Astrocyte (in vitro differentiated cells and primary cell): ENCODE measurements at regions not wholly inside any gene's neighbourhood (a gene's known extent, or its start where the extent isn't known, plus 50 kb on each side); places are given as distances from the start of the nearest gene placed in this dataset.

ENCODE experiments used
- DNase-seq: peaks from one replicate; pipeline ENCODE4 v3.0.0-alpha.2; 2010; ENCODE audit warnings: low read depth
- FAIRE-seq: peaks from 2 replicates; lab custom pipeline; 2011; peaks lifted over from hg19 to GRCh38; lab: Jason Lieb, UNC
- H2AFZ ChIP-seq: 2 replicates; pipeline ENCODE4 v1.6.0; 2012; ENCODE audit warnings: low read depth, low read length, inconsistent platforms
- H3K27ac ChIP-seq: 2 replicates; pipeline ENCODE4 v1.5.1; 2011; ENCODE audit warnings: low read depth, low read length, inconsistent platforms
- H3K27me3 ChIP-seq: 2 replicates; pipeline ENCODE4 v1.6.0; 2011; ENCODE audit warnings: low read length, inconsistent platforms; ENCODE audit not compliant: insufficient read depth
- H3K36me3 ChIP-seq: 2 replicates; pipeline ENCODE4 v1.5.1; 2011; ENCODE audit warnings: low read length, inconsistent platforms; ENCODE audit not compliant: insufficient read depth
- H3K4me1 ChIP-seq: 2 replicates; pipeline ENCODE4 v1.5.1; 2011; ENCODE audit warnings: low read length, inconsistent platforms; ENCODE audit not compliant: insufficient read depth
- H3K4me2 ChIP-seq: 2 replicates; pipeline ENCODE4 v1.6.0; 2012; ENCODE audit warnings: low read length, inconsistent platforms
- H3K4me3 ChIP-seq: 2 replicates; pipeline ENCODE4 v1.5.1; 2011; ENCODE audit warnings: low read depth, mild to moderate bottlenecking, low read length, inconsistent platforms; ENCODE audit not compliant: insufficient read depth
- H3K79me2 ChIP-seq: 2 replicates; pipeline ENCODE4 v1.6.0; 2012; ENCODE audit warnings: mild to moderate bottlenecking, low read length, inconsistent platforms; ENCODE audit not compliant: insufficient read depth
- H3K9ac ChIP-seq: 2 replicates; pipeline ENCODE4 v1.6.0; 2012; ENCODE audit warnings: mild to moderate bottlenecking, low read length, inconsistent platforms
- H3K9me3 ChIP-seq: 2 replicates; pipeline ENCODE4 v1.5.1; 2012; ENCODE audit warnings: low read depth, mild to moderate bottlenecking, low read length, inconsistent platforms; ENCODE audit not compliant: insufficient read depth
- H4K20me1 ChIP-seq: 2 replicates; pipeline ENCODE4 v1.6.0; 2012; ENCODE audit warnings: low read length, inconsistent platforms; ENCODE audit not compliant: insufficient read depth
- H3K27ac Mint-ChIP-seq: one replicate; pipeline ENCODE4 v1.8.0; 2021; ENCODE audit warnings: mild to moderate bottlenecking, mixed read lengths; ENCODE audit not compliant: unreplicated experiment
- H3K27me3 Mint-ChIP-seq: one replicate; pipeline ENCODE4 v1.8.0; 2021; ENCODE audit warnings: low read depth, mixed read lengths; ENCODE audit not compliant: unreplicated experiment
- H3K36me3 Mint-ChIP-seq: one replicate; pipeline ENCODE4 v1.8.0; 2021; ENCODE audit warnings: low read depth, mixed read lengths; ENCODE audit not compliant: unreplicated experiment
- H3K4me1 Mint-ChIP-seq: one replicate; pipeline ENCODE4 v1.8.0; 2021; ENCODE audit warnings: low read depth, mixed read lengths; ENCODE audit not compliant: unreplicated experiment
- H3K4me3 Mint-ChIP-seq: one replicate; pipeline ENCODE4 v1.8.0; 2021; ENCODE audit warnings: mild to moderate bottlenecking, moderate library complexity, mixed read lengths; ENCODE audit not compliant: unreplicated experiment
- H3K9me3 Mint-ChIP-seq: one replicate; pipeline ENCODE4 v1.8.0; 2021; ENCODE audit warnings: mild to moderate bottlenecking, mixed read lengths; ENCODE audit not compliant: unreplicated experiment
- CTCF ChIP-seq: IDR thresholded peaks from 2 replicates; pipeline ENCODE4 v1.5.1; 2011; ENCODE audit warnings: low read depth, mild to moderate bottlenecking, inconsistent platforms, low read length, moderate library complexity; ENCODE audit not compliant: insufficient read depth
- EZH2 ChIP-seq: IDR thresholded peaks from 2 replicates; pipeline ENCODE4 v1.6.1; 2012; ENCODE audit warnings: mild to moderate bottlenecking, low read length, inconsistent platforms; ENCODE audit not compliant: insufficient read depth

- no peak for FAIRE-seq
Observed at GRCh38 chr2:111689941-111690340, 194.1 kb downstream of the ANAPC1 start.

GRCh38 chr2:111691164-111691875 is 192.7 kb downstream of the ANAPC1 start:
- H3K36me3 Mint-ChIP-seq, result peaks cover 3% of the 10 kb centered on the region
- Histone ChIP-seq H3K27me3 (peaks cover 4% of the 10 kb centered on the region), H3K36me3 (no peaks in the 10 kb centered on the region), H2AFZ (no peak overlapping the region), H3K4me3 (no peak overlapping the region), H3K9me3 (peaks cover 5% of the 10 kb centered on the region), H3K79me2 (no peaks in the 10 kb centered on the region), H3K4me2 (no peak overlapping the region), H4K20me1 (no peaks in the 10 kb centered on the region), H3K4me1 (no peaks in the 10 kb centered on the region), H3K27ac (no peak overlapping the region), H3K9ac (no peak overlapping the region)
- DNase-seq (peak; percentile 52), FAIRE-seq (no peak)
- peaks cover 8% of the 10 kb centered on the region for H3K9me3 Mint-ChIP-seq
- H3K4me3 Mint-ChIP-seq, result no peak overlapping the region
- peaks cover 4% of the 10 kb centered on the region for H3K4me1 Mint-ChIP-seq
- H3K27ac Mint-ChIP-seq, result no peak overlapping the region
- peaks cover 12% of the 10 kb centered on the region for H3K27me3 Mint-ChIP-seq
- TF ChIP-seq EZH2 (no peak), CTCF (no peak)

More at GRCh38 chr2:111689941-111690340, 194.1 kb downstream of the ANAPC1 start:
- Mint-ChIP-seq H3K4me3 (no peak overlapping the region), H3K27me3 (peaks cover 12% of the 10 kb centered on the region), H3K36me3 (peaks cover 3% of the 10 kb centered on the region), H3K27ac (no peak overlapping the region), H3K9me3 (peaks cover 5% of the 10 kb centered on the region), H3K4me1 (peaks cover 3% of the 10 kb centered on the region)
- Histone ChIP-seq H3K9ac (no peak overlapping the region), H3K4me3 (no peak overlapping the region), H3K4me1 (no peaks in the 10 kb centered on the region), H3K27ac (no peak overlapping the region), H3K79me2 (no peaks in the 10 kb centered on the region), H2AFZ (no peak overlapping the region), H3K36me3 (no peaks in the 10 kb centered on the region), H3K9me3 (no peaks in the 10 kb centered on the region), H3K27me3 (peaks cover 4% of the 10 kb centered on the region), H3K4me2 (no peak overlapping the region), H4K20me1 (no peaks in the 10 kb centered on the region)
- TF ChIP-seq CTCF, result no peak
- no peak for TF ChIP-seq EZH2
- no peak for DNase-seq

- peaks cover 12% of the 10 kb centered on the region for H3K27me3 Mint-ChIP-seq
- no peak overlapping the region for H3K27ac Mint-ChIP-seq
- H3K4me1 Mint-ChIP-seq, result peaks cover 4% of the 10 kb centered on the region
Observed at GRCh38 chr2:111692311-111692710, 191.7 kb downstream of the ANAPC1 start.

More at GRCh38 chr2:111692311-111692710, 191.7 kb downstream of the ANAPC1 start:
- no peak for FAIRE-seq
- H2AFZ ChIP-seq, result no peak overlapping the region
- no peak overlapping the region for H3K9ac ChIP-seq
- no peak overlapping the region for H3K4me2 ChIP-seq
- H3K27me3 ChIP-seq, result peaks cover 4% of the 10 kb centered on the region
- no peaks in the 10 kb centered on the region for H4K20me1 ChIP-seq
- no peaks in the 10 kb centered on the region for H3K36me3 ChIP-seq
- DNase-seq, result no peak
- no peaks in the 10 kb centered on the region for H3K79me2 ChIP-seq
- no peaks in the 10 kb centered on the region for H3K4me1 ChIP-seq
- H3K9me3 Mint-ChIP-seq, result peaks cover 8% of the 10 kb centered on the region
- no peak overlapping the region for H3K4me3 ChIP-seq
- H3K36me3 Mint-ChIP-seq, result peaks cover 3% of the 10 kb centered on the region
- H3K9me3 ChIP-seq, result peaks cover 5% of the 10 kb centered on the region
- H3K27ac ChIP-seq, result no peak overlapping the region
- TF ChIP-seq CTCF (no peak), EZH2 (no peak)
- H3K4me3 Mint-ChIP-seq, result no peak overlapping the region
